Gastrocnemius medialis (tissue), 4 donors: ENCODE measurements at regions not wholly inside any gene's neighbourhood (a gene's known extent, or its start where the extent isn't known, plus 50 kb on each side); places are given as distances from the start of the nearest gene placed in this dataset.

ENCODE experiments used
- CTCF ChIP-seq, 5 experiments: fragments of 450-650 bp in 3 of 5; fragments of 200-600 bp in 2 of 5; sonication (generic) in 2 of 5; IDR thresholded peaks in 4 of 5; conservative IDR thresholded peaks in 1 of 5; 1 replicate in 4 of 5; 2 replicates in 1 of 5; pipeline ENCODE4 v1.5.1; 2016 to 2019; ENCODE audit warnings: antibody characterized with exemption in 5 of 5, mild to moderate bottlenecking in 3 of 5, moderate library complexity in 3 of 5
- POLR2A ChIP-seq, 2 donors: fragments of 450-650 bp; IDR thresholded peaks; one replicate each; pipeline ENCODE4 v1.6.1; 2017; ENCODE audit warnings: antibody characterized with exemption in 2 of 2, mild to moderate bottlenecking in 2 of 2, moderate library complexity in 2 of 2

GRCh38 chr3:64789111-64789510 lies 101.3 kb upstream of the ADAMTS9 start:
- TF ChIP-seq POLR2A (IDR thresholded peaks at IDR 0.05) (no peak), CTCF (IDR thresholded peaks at IDR 0.05 in 4 of 5, conservative IDR thresholded peaks at IDR 0.05 in 1 of 5) (no peak)
